PC-3 (cell line): ENCODE measurements at regions not wholly inside any gene's neighbourhood (a gene's known extent, or its start where the extent isn't known, plus 50 kb on each side); places are given as distances from the start of the nearest gene placed in this dataset.
A peak's percentile ranks its signal among the peaks of the same experiment; 100 is the strongest.

ENCODE experiments used
- ATAC-seq: fragments of 200-7000 bp; cut with Tn5 transposase; 2 replicates; pipeline ENCODE4 v1.9.1; 2020; ENCODE audit warnings: mild to moderate bottlenecking, moderate library complexity
- BruUV-seq: library from RNA; stranded (reverse); fragments of 400-500 nt; replicated peaks from 2 replicates; lab custom pipeline; 2021; lab: Mats Ljungman, UMichigan
- CTCF ChIA-PET: fragments of 300-600 bp; sonication (Branson Sonifier 250); formaldehyde crosslinking; loops from one replicate; lab custom pipeline; 2022; ENCODE audit warnings: antibody characterized with exemption; lab: Charles Lee
- POLR2A ChIA-PET: fragments of 300-600 bp; sonication (Branson Sonifier 250); formaldehyde crosslinking; loops from one replicate; lab custom pipeline; 2022; ENCODE audit warnings: antibody characterized with exemption; ENCODE audit not compliant: unreplicated experiment; lab: Charles Lee
- DNase-seq: peaks from one replicate; pipeline ENCODE4 v3.0.0-alpha.2; 2015
- H2AFZ ChIP-seq: fragments of 300-600 bp; sonication (generic); 2 replicates; pipeline ENCODE4 v1.6.0; 2016; ENCODE audit warnings: antibody characterized with exemption, low read length
- H3F3A ChIP-seq: fragments of 300-600 bp; sonication (generic); one replicate; pipeline ENCODE4 v1.6.0; 2017; ENCODE audit warnings: antibody characterized with exemption, low read length, control low read depth, mild to moderate bottlenecking; ENCODE audit not compliant: unreplicated experiment
- H3K27ac ChIP-seq: fragments of 300-600 bp; sonication (generic); 2 replicates; pipeline ENCODE4 v1.5.1; 2016; ENCODE audit warnings: mild to moderate bottlenecking, low read length
- H3K27me3 ChIP-seq: fragments of 300-600 bp; sonication (generic); 2 replicates; pipeline ENCODE4 v1.6.1; 2016; ENCODE audit warnings: low read length, mixed read lengths
- H3K36me3 ChIP-seq: fragments of 300-600 bp; sonication (generic); 2 replicates; pipeline ENCODE4 v1.6.1; 2016; ENCODE audit warnings: low read depth, mixed run types, low read length, mixed read lengths
- H3K4me1 ChIP-seq: fragments of 300-600 bp; sonication (generic); 2 replicates; pipeline ENCODE4 v1.5.1; 2016; ENCODE audit warnings: low read length; ENCODE audit not compliant: insufficient read depth
- H3K4me2 ChIP-seq: fragments of 300-600 bp; sonication (generic); 2 replicates; pipeline ENCODE4 v1.6.0; 2016; ENCODE audit warnings: low read length
- H3K4me3 ChIP-seq: fragments of 300-600 bp; sonication (generic); 2 replicates; pipeline ENCODE4 v1.5.1; 2016; ENCODE audit warnings: mild to moderate bottlenecking, low read length, mixed read lengths
- H3K79me2 ChIP-seq: fragments of 300-600 bp; sonication (generic); 2 replicates; pipeline ENCODE4 v1.6.1; 2017; ENCODE audit warnings: low read length, mixed read lengths
- H3K9ac ChIP-seq: fragments of 300-600 bp; sonication (generic); 2 replicates; pipeline ENCODE4 v1.6.0; 2016; ENCODE audit warnings: mild to moderate bottlenecking, low read length
- H3K9me2 ChIP-seq: fragments of 300-600 bp; sonication (generic); replicated peaks from 2 replicates; pipeline ENCODE4 v1.6.1; 2016; ENCODE audit warnings: mixed run types, low read length, mixed read lengths
- H3K9me3 ChIP-seq: fragments of 300-600 bp; sonication (generic); 2 replicates; pipeline ENCODE4 v1.6.1; 2016; ENCODE audit warnings: low read length, mixed read lengths
- H4K20me1 ChIP-seq: fragments of 300-600 bp; sonication (generic); 2 replicates; pipeline ENCODE4 v1.6.1; 2016; ENCODE audit warnings: low read length, mixed read lengths
- EZH2 ChIP-seq: fragments of 300-600 bp; sonication (generic); IDR thresholded peaks from one replicate; pipeline ENCODE4 v1.6.1; 2017; ENCODE audit warnings: antibody characterized with exemption, mild to moderate bottlenecking, low read length; ENCODE audit not compliant: unreplicated experiment
- EZH2phosphoT487 ChIP-seq: fragments of 300-600 bp; sonication (generic); IDR thresholded peaks from 2 replicates; pipeline ENCODE4 v1.6.1; 2018; ENCODE audit warnings: mild to moderate bottlenecking, antibody characterized with exemption, low read length, borderline replicate concordance
- intact Hi-C: fragments of 100-400 bp; cut with micrococcal nuclease; formaldehyde crosslinking; loops from 2 replicates; pipeline ENCODE4 v1.9.0; 2023
- TF ChIP-seq, protein P1 (sequence below): fragments of 300-600 bp; sonication (generic); conservative IDR thresholded peaks from 2 replicates; pipeline ENCODE4 v1.5.1; 2017; ENCODE audit warnings: antibody characterized with exemption, low read depth, mild to moderate bottlenecking, low read length

DNA sequence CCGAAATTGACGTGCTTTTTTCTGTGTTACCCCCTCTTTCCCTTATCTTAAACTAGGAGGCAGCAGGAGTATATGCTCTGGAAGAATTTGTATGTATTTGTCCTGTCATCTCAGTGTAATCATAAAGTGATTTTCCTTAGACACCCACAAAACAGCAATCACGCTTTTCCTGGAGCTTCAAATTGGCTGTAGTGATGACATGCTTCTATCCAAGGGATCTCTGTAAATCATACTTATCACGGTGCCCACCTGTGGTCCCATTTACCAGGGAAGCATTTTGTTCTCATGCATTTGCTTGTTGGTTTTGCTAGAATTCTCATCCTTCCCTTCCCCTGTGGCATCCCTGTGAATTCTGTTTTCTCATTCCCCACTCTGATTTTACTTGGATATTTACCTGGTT lies 220.8 kb upstream of the THUMPD2 start:
- H3K4me1 ChIP-seq = peaks cover 35% of the 10 kb centered on the region
- no peak overlapping the region for H3K4me2 ChIP-seq
- no peaks in the 10 kb centered on the region for H3F3A ChIP-seq
- DNase-seq = no peak
- H3K27me3 ChIP-seq = no peaks in the 10 kb centered on the region
- no peak overlapping the region for H3K4me3 ChIP-seq
- no peak overlapping the region for H3K9ac ChIP-seq
- TF ChIP-seq, protein P1, sequence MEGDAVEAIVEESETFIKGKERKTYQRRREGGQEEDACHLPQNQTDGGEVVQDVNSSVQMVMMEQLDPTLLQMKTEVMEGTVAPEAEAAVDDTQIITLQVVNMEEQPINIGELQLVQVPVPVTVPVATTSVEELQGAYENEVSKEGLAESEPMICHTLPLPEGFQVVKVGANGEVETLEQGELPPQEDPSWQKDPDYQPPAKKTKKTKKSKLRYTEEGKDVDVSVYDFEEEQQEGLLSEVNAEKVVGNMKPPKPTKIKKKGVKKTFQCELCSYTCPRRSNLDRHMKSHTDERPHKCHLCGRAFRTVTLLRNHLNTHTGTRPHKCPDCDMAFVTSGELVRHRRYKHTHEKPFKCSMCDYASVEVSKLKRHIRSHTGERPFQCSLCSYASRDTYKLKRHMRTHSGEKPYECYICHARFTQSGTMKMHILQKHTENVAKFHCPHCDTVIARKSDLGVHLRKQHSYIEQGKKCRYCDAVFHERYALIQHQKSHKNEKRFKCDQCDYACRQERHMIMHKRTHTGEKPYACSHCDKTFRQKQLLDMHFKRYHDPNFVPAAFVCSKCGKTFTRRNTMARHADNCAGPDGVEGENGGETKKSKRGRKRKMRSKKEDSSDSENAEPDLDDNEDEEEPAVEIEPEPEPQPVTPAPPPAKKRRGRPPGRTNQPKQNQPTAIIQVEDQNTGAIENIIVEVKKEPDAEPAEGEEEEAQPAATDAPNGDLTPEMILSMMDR = no peak
- H4K20me1 ChIP-seq = no peaks in the 10 kb centered on the region
- no peak for ATAC-seq
- H3K79me2 ChIP-seq = no peaks in the 10 kb centered on the region
- no peak overlapping the region for H3K27ac ChIP-seq
- intact Hi-C loops = no loop called here
- BruUV-seq = no TSS peak
- H3K36me3 ChIP-seq = no peaks in the 10 kb centered on the region
- no peaks in the 10 kb centered on the region for H3K9me3 ChIP-seq
- ChIA-PET POLR2A (no interaction called here), CTCF (no interaction called here)
- no peaks in the 10 kb centered on the region for H3K9me2 ChIP-seq
- H2AFZ ChIP-seq = no peak overlapping the region

- Histone ChIP-seq H3K27me3 (no peaks in the 10 kb centered on the region), H3F3A (no peaks in the 10 kb centered on the region), H3K9me3 (no peaks in the 10 kb centered on the region), H3K79me2 (no peaks in the 10 kb centered on the region), H3K9me2 (no peaks in the 10 kb centered on the region), H3K4me1 (peaks cover 44% of the 10 kb centered on the region), H3K4me3 (no peak overlapping the region), H3K9ac (no peak overlapping the region), H2AFZ (no peak overlapping the region), H3K27ac (no peak overlapping the region), H3K36me3 (no peaks in the 10 kb centered on the region), H3K4me2 (no peak overlapping the region), H4K20me1 (no peaks in the 10 kb centered on the region)
- no TSS peak for BruUV-seq
- POLR2A ChIA-PET = no interaction called here
- no peak for TF ChIP-seq EZH2phosphoT487
- TF ChIP-seq, protein P1 = no peak
- TF ChIP-seq EZH2 = no peak
- DNase-seq (no peak), ATAC-seq (no peak)
- CTCF ChIA-PET = no interaction called here
- intact Hi-C loops = no loop called here
Observed at GRCh38 chr2:39998617-39999016, 219.6 kb upstream of the THUMPD2 start.

DNA sequence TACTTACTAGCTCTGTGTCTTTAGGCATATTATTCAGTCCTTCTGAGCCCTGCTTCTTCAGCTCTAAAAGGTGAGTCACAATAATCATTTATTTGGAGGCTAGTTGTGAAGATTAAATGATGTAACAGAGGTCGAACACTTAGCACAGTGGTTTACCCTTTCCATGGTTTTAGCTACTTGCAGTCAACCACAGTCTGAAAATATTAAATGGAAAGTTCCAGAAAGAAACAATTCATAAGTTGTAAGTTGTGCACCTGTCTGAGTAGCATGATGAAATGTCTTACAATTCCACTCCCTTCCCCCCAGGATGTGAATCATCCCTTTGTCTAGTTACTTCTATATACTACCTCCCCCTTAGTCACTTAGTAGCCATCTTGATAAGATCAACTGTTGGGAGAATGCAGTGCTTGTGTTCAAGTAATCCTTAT lies 217.6 kb upstream of the THUMPD2 start:
- no peaks in the 10 kb centered on the region for H3K36me3 ChIP-seq
- no peak overlapping the region for H2AFZ ChIP-seq
- H4K20me1 ChIP-seq = no peaks in the 10 kb centered on the region
- peaks cover 37% of the 10 kb centered on the region for H3K4me1 ChIP-seq
- ATAC-seq (peak; percentile 72), DNase-seq (peak; percentile 85)
- H3K27ac ChIP-seq = peak overlapping the region; percentile 45
- H3K4me3 ChIP-seq = no peak overlapping the region
- no peaks in the 10 kb centered on the region for H3K27me3 ChIP-seq
- ChIA-PET POLR2A (no interaction called here), CTCF (no interaction called here)
- no peak overlapping the region for H3K4me2 ChIP-seq
- no peak for TF ChIP-seq EZH2
- no peak for TF ChIP-seq EZH2phosphoT487
- TF ChIP-seq, protein P1 = no peak
- no peaks in the 10 kb centered on the region for H3K9me3 ChIP-seq
- no peaks in the 10 kb centered on the region for H3F3A ChIP-seq
- H3K79me2 ChIP-seq = no peaks in the 10 kb centered on the region
- no peak overlapping the region for H3K9ac ChIP-seq
- BruUV-seq = no TSS peak
- no peaks in the 10 kb centered on the region for H3K9me2 ChIP-seq
- intact Hi-C loops = no loop called here
